ENCODE measurements at regions not wholly inside any gene's neighbourhood (a gene's known extent, or its start where the extent isn't known, plus 50 kb on each side); places are given as distances from the start of the nearest gene placed in this dataset.

DNA sequence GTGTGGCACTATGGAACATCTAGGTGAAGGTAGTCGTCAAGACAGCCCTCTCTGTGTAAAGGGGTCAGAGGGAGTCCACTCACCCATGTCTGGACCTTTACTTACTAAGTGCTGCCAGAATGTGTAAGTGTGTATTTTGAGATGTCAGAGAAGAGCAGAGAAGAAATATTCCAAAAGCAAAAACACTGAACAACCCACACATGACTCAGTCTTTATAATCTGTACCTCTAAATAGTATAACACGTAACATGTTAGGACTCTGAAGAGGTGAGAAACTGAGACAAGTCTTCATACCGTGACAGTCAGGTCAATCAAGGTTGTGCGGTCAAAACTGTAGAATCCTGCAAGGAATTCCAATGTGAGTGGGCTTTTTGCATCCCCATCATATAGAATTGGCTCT is 555.2 kb downstream of the LMO4 start:
- ATAC-seq, result no peak
- TF ChIP-seq, protein P1, sequence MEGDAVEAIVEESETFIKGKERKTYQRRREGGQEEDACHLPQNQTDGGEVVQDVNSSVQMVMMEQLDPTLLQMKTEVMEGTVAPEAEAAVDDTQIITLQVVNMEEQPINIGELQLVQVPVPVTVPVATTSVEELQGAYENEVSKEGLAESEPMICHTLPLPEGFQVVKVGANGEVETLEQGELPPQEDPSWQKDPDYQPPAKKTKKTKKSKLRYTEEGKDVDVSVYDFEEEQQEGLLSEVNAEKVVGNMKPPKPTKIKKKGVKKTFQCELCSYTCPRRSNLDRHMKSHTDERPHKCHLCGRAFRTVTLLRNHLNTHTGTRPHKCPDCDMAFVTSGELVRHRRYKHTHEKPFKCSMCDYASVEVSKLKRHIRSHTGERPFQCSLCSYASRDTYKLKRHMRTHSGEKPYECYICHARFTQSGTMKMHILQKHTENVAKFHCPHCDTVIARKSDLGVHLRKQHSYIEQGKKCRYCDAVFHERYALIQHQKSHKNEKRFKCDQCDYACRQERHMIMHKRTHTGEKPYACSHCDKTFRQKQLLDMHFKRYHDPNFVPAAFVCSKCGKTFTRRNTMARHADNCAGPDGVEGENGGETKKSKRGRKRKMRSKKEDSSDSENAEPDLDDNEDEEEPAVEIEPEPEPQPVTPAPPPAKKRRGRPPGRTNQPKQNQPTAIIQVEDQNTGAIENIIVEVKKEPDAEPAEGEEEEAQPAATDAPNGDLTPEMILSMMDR (IDR thresholded peaks at IDR 0.05), result no peak
- no peak overlapping the region for H3K4me3 Mint-ChIP-seq

DNA sequence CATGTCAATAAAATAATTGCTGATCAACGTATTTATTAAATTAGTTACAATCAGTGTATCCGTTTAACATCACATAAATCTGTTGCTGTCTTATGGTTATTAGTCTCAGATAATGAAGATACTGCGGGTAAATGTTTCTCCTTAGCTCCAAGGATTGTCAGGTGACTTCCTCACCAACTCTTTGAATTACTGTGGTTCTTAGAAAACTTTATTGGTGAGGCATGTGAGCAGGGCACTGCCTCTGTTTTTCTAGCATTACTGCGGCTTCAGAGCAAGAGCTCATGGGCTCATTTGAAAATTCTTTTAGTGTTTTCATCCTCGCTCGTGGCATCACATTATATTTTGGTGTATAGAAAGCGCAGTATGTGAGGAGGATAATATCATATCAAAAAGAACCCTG is 555.9 kb downstream of the LMO4 start:
- Mint-ChIP-seq H3K4me3 (no peak overlapping the region), H3K27ac (no peak overlapping the region), H3K9me3 (no peaks in the 10 kb centered on the region), H3K36me3 (ENCODE audit: low read depth) (no peaks in the 10 kb centered on the region), H3K4me1 (ENCODE audit: low read depth) (no peaks in the 10 kb centered on the region), H3K27me3 (peaks cover 3% of the 10 kb centered on the region)
- intact Hi-C loops (cut with micrococcal nuclease), result no loop called here
- CTCF ChIA-PET, result interaction anchor here (0.7 to 1.5 kb wide), 2 partner anchors 10 to 18 kb away, joined by 3 read pairs; no protein-coding TSS in a partner anchor
- ATAC-seq (no peak), DNase-seq (no peak)
- TF ChIP-seq, protein P1 (IDR thresholded peaks at IDR 0.05), result no peak
- POLR2A ChIA-PET, result no interaction called here

More for the DNA sequence above, 555.2 kb downstream of the LMO4 start:
- ChIA-PET CTCF (interaction anchor here (0.7 to 1.5 kb wide), 2 partner anchors 9 to 19 kb away, joined by 3 read pairs; no protein-coding TSS in a partner anchor), POLR2A (no interaction called here)
- no peak for DNase-seq
- Mint-ChIP-seq H3K27ac (no peak overlapping the region), H3K9me3 (no peaks in the 10 kb centered on the region), H3K27me3 (peaks cover 3% of the 10 kb centered on the region), H3K36me3 (ENCODE audit: low read depth) (no peaks in the 10 kb centered on the region), H3K4me1 (ENCODE audit: low read depth) (no peaks in the 10 kb centered on the region)
- intact Hi-C loops (cut with micrococcal nuclease), result no loop called here

DNA sequence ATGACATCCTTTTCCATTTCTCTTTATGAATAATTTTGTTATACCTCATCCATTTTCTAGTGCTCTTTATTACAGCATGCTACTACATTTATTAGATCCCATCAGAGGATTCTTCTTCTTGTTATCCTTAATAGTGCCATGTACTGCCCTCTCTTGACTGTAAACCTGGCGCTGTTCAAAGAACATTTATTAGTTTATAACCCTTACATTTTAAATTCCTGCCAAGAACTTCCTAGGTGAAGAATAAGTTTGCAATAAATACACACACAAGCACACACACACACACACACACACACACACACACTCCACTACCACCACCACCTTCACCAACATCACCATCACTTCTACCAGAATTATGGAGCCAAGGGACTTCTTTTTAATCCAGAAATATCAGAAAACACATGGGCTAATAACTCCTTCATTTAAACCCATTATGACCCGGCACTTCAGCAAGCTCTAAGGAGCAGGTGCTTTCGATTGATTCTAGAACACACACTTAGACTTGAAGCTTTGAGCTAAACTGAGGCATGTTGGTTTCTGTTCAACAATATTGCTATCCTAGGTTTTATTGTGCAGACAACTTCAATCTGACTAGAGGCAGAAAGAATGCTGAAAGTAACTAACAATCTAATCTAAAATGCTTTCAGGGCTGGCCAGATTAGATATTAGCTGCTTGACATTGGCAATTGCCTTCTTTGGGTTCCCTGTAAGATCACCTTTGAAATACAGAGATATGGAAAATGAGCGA is 556.8 kb downstream of the LMO4 start:
- ChIA-PET CTCF (interaction anchor here (1.5 kb wide), 1 partner anchor 11 kb away, joined by 3 read pairs; no protein-coding TSS in a partner anchor), POLR2A (no interaction called here)
- ATAC-seq, result no peak
- intact Hi-C loops (cut with micrococcal nuclease), result no loop called here
- Mint-ChIP-seq H3K27me3 (peaks cover 3% of the 10 kb centered on the region), H3K27ac (no peak overlapping the region), H3K4me1 (ENCODE audit: low read depth) (no peaks in the 10 kb centered on the region), H3K9me3 (no peaks in the 10 kb centered on the region), H3K36me3 (ENCODE audit: low read depth) (no peaks in the 10 kb centered on the region), H3K4me3 (no peak overlapping the region)
- TF ChIP-seq, protein P1 (IDR thresholded peaks at IDR 0.05), result no peak
- no peak for DNase-seq

DNA sequence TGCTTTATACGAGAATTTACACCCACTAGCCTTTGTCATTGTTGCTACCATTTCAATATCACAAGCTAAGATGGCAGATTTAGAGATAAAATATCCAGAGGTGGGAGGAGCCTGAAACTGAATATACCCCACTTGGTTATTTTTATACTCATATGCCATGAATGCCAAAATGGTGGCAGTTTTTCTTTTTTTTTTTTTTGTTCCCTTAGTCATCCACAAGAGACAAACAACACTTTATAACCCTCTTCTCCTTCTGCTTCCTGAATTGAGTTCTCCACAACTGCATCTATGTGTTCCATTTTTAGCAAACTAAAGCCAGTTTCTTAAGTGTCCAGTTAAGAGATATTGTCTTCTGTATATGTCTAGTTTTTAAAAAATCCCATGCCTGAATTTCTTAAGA is 558.4 kb downstream of the LMO4 start:
- no peak overlapping the region for H3K4me3 Mint-ChIP-seq
- DNase-seq (no peak), ATAC-seq (no peak)
- H3K27me3 Mint-ChIP-seq, result peaks cover 1% of the 10 kb centered on the region
- H3K9me3 Mint-ChIP-seq, result no peaks in the 10 kb centered on the region
- POLR2A ChIA-PET, result no interaction called here
- H3K36me3 Mint-ChIP-seq (ENCODE audit: low read depth), result no peaks in the 10 kb centered on the region
- TF ChIP-seq, protein P1 (IDR thresholded peaks at IDR 0.05), result no peak
- intact Hi-C loops (cut with micrococcal nuclease), result no loop called here
- H3K27ac Mint-ChIP-seq, result no peak overlapping the region
- no peaks in the 10 kb centered on the region for H3K4me1 Mint-ChIP-seq (ENCODE audit: low read depth)
- CTCF ChIA-PET, result no interaction called here

DNA sequence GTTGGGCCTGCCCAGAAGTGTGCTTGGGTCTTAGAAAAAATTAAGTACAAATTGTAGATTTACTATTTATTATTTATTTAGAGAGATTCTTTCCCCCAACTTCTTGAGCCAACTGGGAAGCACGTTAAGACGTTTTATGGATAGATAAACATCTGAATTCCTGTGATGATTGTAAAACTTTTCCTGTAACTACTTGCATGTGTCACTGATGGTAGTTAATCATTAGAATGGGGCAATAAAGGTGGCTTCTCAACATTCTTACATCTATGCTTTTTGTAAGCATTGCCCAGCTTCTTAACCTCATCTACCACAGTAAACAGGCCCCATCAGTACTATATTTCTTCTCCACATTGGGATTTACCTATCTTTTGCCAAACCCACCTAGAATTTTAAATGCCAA is 559.8 kb downstream of the LMO4 start:
- ChIA-PET POLR2A (interaction anchor here (0.6 kb wide), 1 partner anchor 175 kb away, joined by 3 read pairs; no protein-coding TSS in a partner anchor), CTCF (no interaction called here)
- Mint-ChIP-seq H3K9me3 (no peaks in the 10 kb centered on the region), H3K36me3 (ENCODE audit: low read depth) (no peaks in the 10 kb centered on the region), H3K27ac (no peak overlapping the region), H3K4me1 (ENCODE audit: low read depth) (no peaks in the 10 kb centered on the region), H3K4me3 (no peak overlapping the region), H3K27me3 (peaks cover 1% of the 10 kb centered on the region)
- DNase-seq (no peak), ATAC-seq (no peak)
- intact Hi-C loops (cut with micrococcal nuclease), result no loop called here
- TF ChIP-seq, protein P1 (IDR thresholded peaks at IDR 0.05), result no peak

Data from activated CD8-positive, alpha-beta T cell treated with anti-CD3 and anti-CD28 coated beads for 36 hours (primary cell).